Mesenteric fat pad (tissue), 1 donor: ENCODE measurements at regions not wholly inside any gene's neighbourhood (a gene's known extent, or its start where the extent isn't known, plus 50 kb on each side); places are given as distances from the start of the nearest gene placed in this dataset.

ENCODE experiments used
- DNase-seq: peaks from one replicate; pipeline ENCODE4 v3.0.0-alpha.2; 2020; ENCODE audit warnings: low spot score
- donor health status: DM: yes; HTN: yes; CAD: no.

- DNase-seq: no peak
Measured at GRCh38 chr1:69413129-69413528, 154.6 kb upstream of the LRRC7 start.

GRCh38 chr1:69414574-69414973, 153.1 kb upstream of the LRRC7 start:
- no peak for DNase-seq

GRCh38 chr1:69421286-69421685, 146.4 kb upstream of the LRRC7 start:
- DNase-seq: no peak

- DNase-seq: no peak
Measured at GRCh38 chr1:69425871-69426270, 141.9 kb upstream of the LRRC7 start.

- no peak for DNase-seq
Measured at GRCh38 chr1:69426401-69426800, 141.3 kb upstream of the LRRC7 start.

GRCh38 chr1:69433073-69433472, 134.6 kb upstream of the LRRC7 start:
- DNase-seq: no peak

- DNase-seq: no peak
Measured at GRCh38 chr1:69436151-69436550, 131.6 kb upstream of the LRRC7 start.

GRCh38 chr1:69438056-69438795, 129.5 kb upstream of the LRRC7 start:
- no peak for DNase-seq

GRCh38 chr1:69441496-69441895, 126.2 kb upstream of the LRRC7 start:
- DNase-seq: no peak

- no peak for DNase-seq
Measured at GRCh38 chr1:69451196-69451595, 116.5 kb upstream of the LRRC7 start.

GRCh38 chr1:69455718-69456117, 112.0 kb upstream of the LRRC7 start:
- DNase-seq: no peak

- no peak for DNase-seq
Measured at GRCh38 chr1:69459244-69459643, 108.5 kb upstream of the LRRC7 start.

- DNase-seq: no peak
Measured at GRCh38 chr1:69475021-69475420, 92.7 kb upstream of the LRRC7 start.

- no peak for DNase-seq
Measured at GRCh38 chr1:69479734-69480133, 88.0 kb upstream of the LRRC7 start.

GRCh38 chr1:69483246-69483645, 84.5 kb upstream of the LRRC7 start:
- DNase-seq: no peak

- no peak for DNase-seq
Measured at GRCh38 chr1:69485616-69486015, 82.1 kb upstream of the LRRC7 start.

GRCh38 chr1:69491416-69491815, 76.3 kb upstream of the LRRC7 start:
- no peak for DNase-seq

GRCh38 chr1:69492286-69492685, 75.4 kb upstream of the LRRC7 start:
- no peak for DNase-seq

GRCh38 chr1:69494221-69494620, 73.5 kb upstream of the LRRC7 start:
- no peak for DNase-seq

GRCh38 chr1:69497441-69498221, 70.1 kb upstream of the LRRC7 start:
- no peak for DNase-seq

GRCh38 chr1:69498711-69499110, 69.0 kb upstream of the LRRC7 start:
- no peak for DNase-seq

- DNase-seq: no peak
Measured at GRCh38 chr1:69499203-69499803, 68.4 kb upstream of the LRRC7 start.
